ENCODE measurements at regions not wholly inside any gene's neighbourhood (a gene's known extent, or its start where the extent isn't known, plus 50 kb on each side); places are given as distances from the start of the nearest gene placed in this dataset.

DNA sequence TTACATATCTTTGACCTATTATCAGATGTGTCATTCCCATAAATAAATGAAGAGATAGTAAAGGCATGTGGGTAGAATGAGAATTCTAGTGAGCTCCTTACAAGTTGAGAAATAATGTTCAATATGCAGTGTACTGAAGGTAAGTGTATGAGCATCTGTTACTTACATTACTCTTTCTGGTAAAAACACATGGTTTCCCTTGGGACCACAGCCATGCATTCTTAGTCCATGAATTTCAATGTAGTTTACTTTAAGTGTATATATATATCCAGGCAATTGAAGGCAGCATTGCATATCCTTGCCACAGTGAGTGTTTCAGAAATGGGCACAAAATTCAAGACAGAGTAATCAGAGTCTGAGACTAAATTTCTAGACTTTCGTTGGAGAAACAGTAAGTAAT lies 277.2 kb downstream of the CXXC4 start:
- no peak overlapping the region for H3K23ac ChIP-seq (ENCODE audit: low read length)
- H3K79me2 ChIP-seq (ENCODE audit: control insufficient read depth, insufficient read depth, low read length), result no peaks in the 10 kb centered on the region
- H3K4me1 ChIP-seq (ENCODE audit: control insufficient read depth, low read depth, low read length), result no peaks in the 10 kb centered on the region

DNA sequence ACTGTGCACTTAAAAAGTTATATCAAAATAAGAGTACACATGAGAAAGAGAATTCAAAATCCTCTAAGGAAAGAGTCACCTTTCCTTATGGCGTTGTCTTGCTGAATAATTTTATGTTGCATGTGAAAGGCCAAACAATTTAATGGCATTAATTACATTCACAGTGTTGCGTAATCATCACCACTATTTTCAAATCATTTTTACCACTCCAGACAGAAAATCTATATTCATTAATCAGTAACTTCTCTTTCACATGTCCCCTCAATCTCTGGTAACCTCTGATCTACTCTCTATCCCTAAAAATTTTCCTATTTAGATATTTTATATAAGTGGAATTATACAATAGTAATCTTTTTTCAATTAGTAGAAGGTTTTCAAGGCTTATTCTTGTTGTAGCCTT lies 283.0 kb downstream of the CXXC4 start:
- WGBS (ENCODE audit: extremely low coverage, insufficient coverage, low lambda C conversion rate), result no CpG with 5 or more reads among the region's 2 CpGs
- Histone ChIP-seq H3K36me3 (ENCODE audit: control insufficient read depth, insufficient read depth, low read length) (no peaks in the 10 kb centered on the region), H3K18ac (ENCODE audit: low read length) (no peak overlapping the region), H3K79me2 (ENCODE audit: control insufficient read depth, insufficient read depth, low read length) (no peaks in the 10 kb centered on the region), H2BK15ac (replicated peaks; ENCODE audit: low read depth) (no peak overlapping the region), H3K4me3 (ENCODE audit: low read length) (no peak overlapping the region), H3K27me3 (ENCODE audit: insufficient read depth, low read length, poor library complexity) (no peaks in the 10 kb centered on the region), H3K56ac (ENCODE audit: low read length) (no peak overlapping the region), H3K9ac (ENCODE audit: low read length) (no peak overlapping the region), H3K4ac (ENCODE audit: low read depth, low read length) (no peak overlapping the region), H3K79me1 (ENCODE audit: low read length) (no peaks in the 10 kb centered on the region), H2AK5ac (ENCODE audit: low read length) (no peak overlapping the region), H3K23ac (ENCODE audit: low read length) (no peak overlapping the region), H4K5ac (ENCODE audit: low read length) (no peak overlapping the region), H3K27ac (ENCODE audit: low read depth, low read length) (no peak overlapping the region), H3K4me2 (ENCODE audit: low read length) (no peak overlapping the region), H4K8ac (ENCODE audit: low read depth, low read length) (no peak overlapping the region), H2BK5ac (ENCODE audit: low read length) (no peak overlapping the region), H3K4me1 (ENCODE audit: control insufficient read depth, low read depth, low read length) (no peaks in the 10 kb centered on the region), H2BK120ac (ENCODE audit: low read depth, low read length) (no peak overlapping the region)
- no peak for DNase-seq

More for the DNA sequence above, 277.2 kb downstream of the CXXC4 start:
- H2BK5ac ChIP-seq (ENCODE audit: low read length), result no peak overlapping the region
- H2BK15ac ChIP-seq (replicated peaks; ENCODE audit: low read depth), result no peak overlapping the region
- H3K4me3 ChIP-seq (ENCODE audit: low read length), result no peak overlapping the region
- H2BK120ac ChIP-seq (ENCODE audit: low read depth, low read length), result no peak overlapping the region
- no peak overlapping the region for H3K9ac ChIP-seq (ENCODE audit: low read length)
- WGBS (ENCODE audit: extremely low coverage, insufficient coverage, low lambda C conversion rate), result no CpG with 5 or more reads among the region's 1 CpG
- no peak overlapping the region for H2AK5ac ChIP-seq (ENCODE audit: low read length)
- no peak overlapping the region for H3K4me2 ChIP-seq (ENCODE audit: low read length)
- H3K4ac ChIP-seq (ENCODE audit: low read depth, low read length), result no peak overlapping the region
- H4K8ac ChIP-seq (ENCODE audit: low read depth, low read length), result no peak overlapping the region
- no peaks in the 10 kb centered on the region for H3K79me1 ChIP-seq (ENCODE audit: low read length)
- H3K36me3 ChIP-seq (ENCODE audit: control insufficient read depth, insufficient read depth, low read length), result no peaks in the 10 kb centered on the region
- H4K5ac ChIP-seq (ENCODE audit: low read length), result no peak overlapping the region
- no peak for DNase-seq
- H3K56ac ChIP-seq (ENCODE audit: low read length), result no peak overlapping the region
- H3K27ac ChIP-seq (ENCODE audit: low read depth, low read length), result no peak overlapping the region
- no peaks in the 10 kb centered on the region for H3K27me3 ChIP-seq (ENCODE audit: insufficient read depth, low read length, poor library complexity)
- H3K18ac ChIP-seq (ENCODE audit: low read length), result no peak overlapping the region

DNA sequence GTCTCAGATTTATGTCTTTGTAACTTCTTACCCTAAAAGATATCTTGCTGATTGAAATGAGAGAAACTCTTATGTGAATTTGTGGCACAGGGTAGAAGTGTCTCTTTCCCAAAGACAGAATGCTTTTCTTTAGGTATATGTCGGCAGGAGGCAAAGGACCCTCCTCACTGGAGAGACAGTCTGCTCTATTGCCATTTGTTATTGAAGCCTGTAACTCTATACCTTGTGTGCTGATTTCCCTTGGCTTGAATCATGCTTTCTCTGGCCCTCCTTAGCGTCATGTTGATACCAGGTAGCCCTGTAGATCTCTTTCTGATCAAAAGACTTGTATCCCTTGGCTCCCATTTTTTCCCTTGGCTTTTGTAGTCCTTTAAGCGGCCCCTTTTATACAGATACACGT lies 284.3 kb downstream of the CXXC4 start:
- Histone ChIP-seq H3K27me3 (ENCODE audit: insufficient read depth, low read length, poor library complexity) (no peaks in the 10 kb centered on the region), H3K79me2 (ENCODE audit: control insufficient read depth, insufficient read depth, low read length) (no peaks in the 10 kb centered on the region), H3K9ac (ENCODE audit: low read length) (no peak overlapping the region), H2AK5ac (ENCODE audit: low read length) (no peak overlapping the region), H3K4me3 (ENCODE audit: low read length) (no peak overlapping the region), H3K23ac (ENCODE audit: low read length) (no peak overlapping the region), H3K4me2 (ENCODE audit: low read length) (no peak overlapping the region), H4K8ac (ENCODE audit: low read depth, low read length) (no peak overlapping the region), H3K79me1 (ENCODE audit: low read length) (no peaks in the 10 kb centered on the region), H4K5ac (ENCODE audit: low read length) (no peak overlapping the region), H3K56ac (ENCODE audit: low read length) (no peak overlapping the region), H3K18ac (ENCODE audit: low read length) (no peak overlapping the region), H2BK15ac (replicated peaks; ENCODE audit: low read depth) (no peak overlapping the region), H3K4me1 (ENCODE audit: control insufficient read depth, low read depth, low read length) (no peaks in the 10 kb centered on the region), H3K4ac (ENCODE audit: low read depth, low read length) (no peak overlapping the region), H3K36me3 (ENCODE audit: control insufficient read depth, insufficient read depth, low read length) (no peaks in the 10 kb centered on the region), H2BK5ac (ENCODE audit: low read length) (no peak overlapping the region), H3K27ac (ENCODE audit: low read depth, low read length) (no peak overlapping the region), H2BK120ac (ENCODE audit: low read depth, low read length) (no peak overlapping the region)
- no CpG with 5 or more reads among the region's 4 CpGs for WGBS (ENCODE audit: extremely low coverage, insufficient coverage, low lambda C conversion rate)
- DNase-seq, result peak; percentile 6

DNA sequence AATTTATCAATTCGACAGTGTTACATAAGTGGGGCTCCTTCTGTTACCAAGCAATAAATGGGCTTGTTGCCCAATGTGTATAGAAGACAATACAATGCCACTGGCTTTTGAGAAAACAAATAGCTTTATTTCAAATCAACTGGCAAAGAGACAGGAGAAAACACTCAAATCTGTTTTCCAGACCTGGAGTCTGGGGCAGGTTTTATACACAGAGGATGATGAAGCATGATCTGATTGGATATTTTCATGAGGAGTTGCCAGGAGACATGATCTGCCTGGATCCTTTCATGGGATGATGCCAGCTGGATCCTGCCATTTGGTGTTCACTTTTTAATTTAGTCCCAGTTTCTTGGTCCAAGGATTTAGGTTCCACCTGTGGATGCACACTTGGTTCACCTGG lies 287.9 kb downstream of the CXXC4 start:
- Histone ChIP-seq H3K27me3 (ENCODE audit: insufficient read depth, low read length, poor library complexity) (no peaks in the 10 kb centered on the region), H3K27ac (ENCODE audit: low read depth, low read length) (no peak overlapping the region), H3K56ac (ENCODE audit: low read length) (no peak overlapping the region), H2BK15ac (replicated peaks; ENCODE audit: low read depth) (no peak overlapping the region), H4K8ac (ENCODE audit: low read depth, low read length) (no peak overlapping the region), H3K79me2 (ENCODE audit: control insufficient read depth, insufficient read depth, low read length) (no peaks in the 10 kb centered on the region), H3K79me1 (ENCODE audit: low read length) (no peaks in the 10 kb centered on the region), H2AK5ac (ENCODE audit: low read length) (no peak overlapping the region), H3K4ac (ENCODE audit: low read depth, low read length) (no peak overlapping the region), H2BK5ac (ENCODE audit: low read length) (no peak overlapping the region), H2BK120ac (ENCODE audit: low read depth, low read length) (no peak overlapping the region), H3K4me3 (ENCODE audit: low read length) (no peak overlapping the region), H3K23ac (ENCODE audit: low read length) (no peak overlapping the region), H3K36me3 (ENCODE audit: control insufficient read depth, insufficient read depth, low read length) (no peaks in the 10 kb centered on the region), H3K18ac (ENCODE audit: low read length) (no peak overlapping the region), H3K4me1 (ENCODE audit: control insufficient read depth, low read depth, low read length) (no peaks in the 10 kb centered on the region), H4K5ac (ENCODE audit: low read length) (no peak overlapping the region), H3K4me2 (ENCODE audit: low read length) (no peak overlapping the region), H3K9ac (ENCODE audit: low read length) (no peak overlapping the region)
- WGBS (ENCODE audit: extremely low coverage, insufficient coverage, low lambda C conversion rate), result no CpG with 5 or more reads among the region's 1 CpG
- no peak for DNase-seq

DNA sequence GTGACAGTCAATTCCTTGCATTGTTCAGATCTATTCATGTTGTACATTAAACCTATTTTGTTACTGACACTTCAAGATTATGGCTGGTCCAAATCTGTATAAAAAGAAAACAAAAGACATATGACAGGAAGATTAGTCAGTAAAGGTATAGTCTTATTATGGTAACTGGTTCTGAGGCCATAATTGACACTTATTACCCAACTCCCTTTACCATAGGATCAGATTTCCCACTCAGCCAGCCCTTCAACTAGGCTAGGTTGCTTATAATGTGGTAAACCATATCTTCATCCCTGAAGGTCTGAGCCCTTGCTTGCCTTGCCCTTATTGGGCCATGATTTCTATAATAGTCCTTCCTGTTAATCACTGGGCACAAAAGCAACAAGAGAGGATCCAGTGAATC lies 289.6 kb downstream of the CXXC4 start:
- Histone ChIP-seq H4K8ac (ENCODE audit: low read depth, low read length) (no peak overlapping the region), H3K4me1 (ENCODE audit: control insufficient read depth, low read depth, low read length) (no peaks in the 10 kb centered on the region), H3K79me1 (ENCODE audit: low read length) (no peaks in the 10 kb centered on the region), H3K9ac (ENCODE audit: low read length) (no peak overlapping the region), H3K4ac (ENCODE audit: low read depth, low read length) (no peak overlapping the region), H4K5ac (ENCODE audit: low read length) (no peak overlapping the region), H2BK15ac (replicated peaks; ENCODE audit: low read depth) (no peak overlapping the region), H3K27ac (ENCODE audit: low read depth, low read length) (no peak overlapping the region), H2BK5ac (ENCODE audit: low read length) (no peak overlapping the region), H3K36me3 (ENCODE audit: control insufficient read depth, insufficient read depth, low read length) (no peaks in the 10 kb centered on the region), H3K18ac (ENCODE audit: low read length) (no peak overlapping the region), H3K4me3 (ENCODE audit: low read length) (no peak overlapping the region), H3K23ac (ENCODE audit: low read length) (no peak overlapping the region), H3K27me3 (ENCODE audit: insufficient read depth, low read length, poor library complexity) (no peaks in the 10 kb centered on the region), H2BK120ac (ENCODE audit: low read depth, low read length) (no peak overlapping the region), H3K56ac (ENCODE audit: low read length) (no peak overlapping the region), H3K79me2 (ENCODE audit: control insufficient read depth, insufficient read depth, low read length) (no peaks in the 10 kb centered on the region), H2AK5ac (ENCODE audit: low read length) (no peak overlapping the region), H3K4me2 (ENCODE audit: low read length) (no peak overlapping the region)
- DNase-seq, result no peak

DNA sequence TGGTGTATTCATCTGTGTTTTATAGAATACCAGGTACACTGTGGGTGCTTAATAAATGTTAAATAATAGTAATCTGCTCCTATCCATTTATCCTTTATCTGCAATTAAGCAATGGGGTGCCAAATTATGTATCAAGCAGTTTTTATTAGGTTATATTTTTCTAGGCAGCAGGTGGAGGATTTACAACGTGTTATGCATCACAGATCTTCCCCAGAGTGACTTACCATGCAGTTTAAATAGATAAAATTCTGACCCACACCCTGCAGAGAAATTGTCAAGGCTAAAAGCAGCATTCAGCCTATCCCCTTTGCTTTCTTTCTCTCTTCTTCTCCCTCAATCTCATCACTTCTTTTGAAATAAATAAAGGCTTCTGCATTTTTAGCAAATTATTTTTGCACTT lies 306.4 kb downstream of the CXXC4 start:
- Histone ChIP-seq H3K79me2 (ENCODE audit: control insufficient read depth, insufficient read depth, low read length) (no peaks in the 10 kb centered on the region), H2BK15ac (replicated peaks; ENCODE audit: low read depth) (no peak overlapping the region), H3K56ac (ENCODE audit: low read length) (no peak overlapping the region), H3K18ac (ENCODE audit: low read length) (no peak overlapping the region), H3K4ac (ENCODE audit: low read depth, low read length) (no peak overlapping the region), H3K4me2 (ENCODE audit: low read length) (no peak overlapping the region), H2AK5ac (ENCODE audit: low read length) (no peak overlapping the region), H2BK120ac (ENCODE audit: low read depth, low read length) (no peak overlapping the region), H3K27ac (ENCODE audit: low read depth, low read length) (no peak overlapping the region), H4K5ac (ENCODE audit: low read length) (no peak overlapping the region), H3K4me1 (ENCODE audit: control insufficient read depth, low read depth, low read length) (no peaks in the 10 kb centered on the region), H3K36me3 (ENCODE audit: control insufficient read depth, insufficient read depth, low read length) (no peaks in the 10 kb centered on the region), H2BK5ac (ENCODE audit: low read length) (no peak overlapping the region), H3K27me3 (ENCODE audit: insufficient read depth, low read length, poor library complexity) (no peaks in the 10 kb centered on the region), H3K9ac (ENCODE audit: low read length) (no peak overlapping the region), H3K4me3 (ENCODE audit: low read length) (no peak overlapping the region), H3K23ac (ENCODE audit: low read length) (no peak overlapping the region), H4K8ac (ENCODE audit: low read depth, low read length) (no peak overlapping the region), H3K79me1 (ENCODE audit: low read length) (no peaks in the 10 kb centered on the region)
- no CpG with 5 or more reads among the region's 1 CpG for WGBS (ENCODE audit: extremely low coverage, insufficient coverage, low lambda C conversion rate)
- no peak for DNase-seq
